Heart right ventricle (tissue), 16 donors: ENCODE measurements at regions not wholly inside any gene's neighbourhood (a gene's known extent, or its start where the extent isn't known, plus 50 kb on each side); places are given as distances from the start of the nearest gene placed in this dataset.

ENCODE experiments used
- ATAC-seq, 8 donors: fragments of 200-7000 bp; cut with Tn5 transposase; one replicate each; pipeline ENCODE4 v1.9.1; 2020; ENCODE audit warnings: mild to moderate bottlenecking in 8 of 8, moderate library complexity in 8 of 8, moderate number of reproducible peaks in 1 of 8
- DNase-seq, 2 donors: peaks; one replicate each; pipeline ENCODE4 v3.0.0-alpha.2; 2020
- H3K27ac ChIP-seq, 10 donors: fragments of 200-600 bp; sonication (generic) in 2 of 10; one replicate each; pipeline versions ENCODE4 v1.5.0 to v1.8.0; 2020 to 2022; ENCODE audit warnings: mild to moderate bottlenecking in 3 of 10
- H3K27me3 ChIP-seq, 7 donors: fragments of 200-600 bp; one replicate each; pipeline ENCODE4 v1.8.0; 2021 to 2022; ENCODE audit warnings: mild to moderate bottlenecking in 2 of 7
- H3K36me3 ChIP-seq, 9 donors: fragments of 200-600 bp; sonication (generic) in 1 of 9; one replicate each; pipeline versions ENCODE4 v1.5.0 to v1.8.0; 2020 to 2022; ENCODE audit warnings: mild to moderate bottlenecking in 2 of 9
- H3K4me1 ChIP-seq, 9 donors: fragments of 200-600 bp; sonication (generic) in 1 of 9; one replicate each; pipeline versions ENCODE4 v1.5.0 to v1.8.0; 2020 to 2022; ENCODE audit warnings: mild to moderate bottlenecking in 4 of 9
- H3K4me3 ChIP-seq, 10 donors: fragments of 200-600 bp; sonication (generic) in 2 of 10; one replicate each; pipeline versions ENCODE4 v1.5.0 to v1.8.0; 2020 to 2022; ENCODE audit warnings: mild to moderate bottlenecking in 7 of 10, moderate library complexity in 2 of 10
- H3K9me3 ChIP-seq, 11 donors: fragments of 200-600 bp in 10 of 11; sonication (generic) in 2 of 11; one replicate each; pipeline versions ENCODE4 v1.5.0 to v1.8.0; 2013 to 2022; ENCODE audit warnings: mild to moderate bottlenecking in 2 of 11, control low read depth in 1 of 11, moderate library complexity in 1 of 11
- WGBS, 2 donors: extraction: QIAGEN DNeasy Blood & Tissue Kit; methylation state at CpG; one replicate each; pipeline ENCODE4 v1.1.7; 2013; ENCODE audit warnings: inconsistent platforms in 1 of 2; 5-methylcytosine and 5-hydroxymethylcytosine counted together
- intact Hi-C, 10 donors: fragments of 100-400 bp; cut with DNase I; formaldehyde crosslinking; loops; one replicate each; pipeline versions ENCODE4 v1.11.1 to v1.14.2; 2022
- TF ChIP-seq, protein P1 (sequence below), 9 donors: fragments of 200-600 bp; sonication (generic) in 2 of 9; IDR thresholded peaks; one replicate each; pipeline versions ENCODE4 v1.5.0 to v1.8.0; 2021 to 2022; ENCODE audit warnings: antibody characterized with exemption in 9 of 9, mild to moderate bottlenecking in 5 of 9, moderate library complexity in 1 of 9
- donor health status: Arrhythmogenic right ventricular cardiomyopathy.
- donor health status: ischemic (EF 13 %, LVEDD 7.1; RV severe dilation, severe dysfunction).
- donor health status: healthy with polysubstance abuse.
- donor health status: DM: no; HTN: yes; CAD: no.
- donor health status: DM: no; HTN: no; CAD: no.
- donor health status: ischemic (EF 25% LVEDD 6.9; RV normal size, moderate dysfunction).
- donor health status: ischemic (EF 25% LVEDD 5.7; RV mildly dilated, moderate dysfunction).
- donor health status: healthy.
- donor health status: DM: yes; HTN: yes; CAD: no.
- donor health status: Ischemic cardiomyopathy.
- donor health status: ischemic (EF 35%, LVEDD 5.7; RV mildly dilated, moderate dysfunction).
- donor health status: nonischemic (EF 11% LVEDD 7.7; RV severe dilation, severe dysfunction).
- donor health status: DM: yes; HTN: yes; CAD: no.
- donor health status: PGD.
- donor health status: ischemic (EF 29% LVEDD 5.4; RV normal size, mild dysfunction).
- donor health status: nonischemic (EF 23%, LVEDD 6.1; RV moderate dilation, normal function).

DNA sequence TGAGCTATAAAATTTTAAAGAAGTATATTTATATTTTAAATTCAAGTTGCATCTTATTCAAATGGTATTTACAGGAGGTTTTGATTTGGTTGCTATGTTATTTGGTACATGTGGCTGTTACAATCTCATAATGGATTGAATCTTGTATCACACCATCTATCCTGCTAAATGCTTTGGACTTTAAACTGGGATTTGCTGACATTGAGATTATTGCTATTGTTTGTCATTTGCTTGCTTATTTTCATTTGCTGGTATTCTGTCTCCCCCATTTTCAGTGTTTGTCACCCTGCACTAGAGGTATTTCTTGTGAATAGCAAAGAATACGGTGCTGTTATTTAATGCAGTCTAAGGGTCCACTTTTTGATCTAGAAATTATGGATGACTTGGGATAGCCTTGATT is 171.1 kb downstream of the SH2D4B start:
- peaks cover 0 to 3% (median 0%) of the 10 kb centered on the region in 11 donors for H3K9me3 ChIP-seq
- DNase-seq (no peak), ATAC-seq (no peak)
- TF ChIP-seq, protein P1, sequence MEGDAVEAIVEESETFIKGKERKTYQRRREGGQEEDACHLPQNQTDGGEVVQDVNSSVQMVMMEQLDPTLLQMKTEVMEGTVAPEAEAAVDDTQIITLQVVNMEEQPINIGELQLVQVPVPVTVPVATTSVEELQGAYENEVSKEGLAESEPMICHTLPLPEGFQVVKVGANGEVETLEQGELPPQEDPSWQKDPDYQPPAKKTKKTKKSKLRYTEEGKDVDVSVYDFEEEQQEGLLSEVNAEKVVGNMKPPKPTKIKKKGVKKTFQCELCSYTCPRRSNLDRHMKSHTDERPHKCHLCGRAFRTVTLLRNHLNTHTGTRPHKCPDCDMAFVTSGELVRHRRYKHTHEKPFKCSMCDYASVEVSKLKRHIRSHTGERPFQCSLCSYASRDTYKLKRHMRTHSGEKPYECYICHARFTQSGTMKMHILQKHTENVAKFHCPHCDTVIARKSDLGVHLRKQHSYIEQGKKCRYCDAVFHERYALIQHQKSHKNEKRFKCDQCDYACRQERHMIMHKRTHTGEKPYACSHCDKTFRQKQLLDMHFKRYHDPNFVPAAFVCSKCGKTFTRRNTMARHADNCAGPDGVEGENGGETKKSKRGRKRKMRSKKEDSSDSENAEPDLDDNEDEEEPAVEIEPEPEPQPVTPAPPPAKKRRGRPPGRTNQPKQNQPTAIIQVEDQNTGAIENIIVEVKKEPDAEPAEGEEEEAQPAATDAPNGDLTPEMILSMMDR (IDR thresholded peaks at IDR 0.05) = no peak
- peaks cover 0 to 8% (median 0%) of the 10 kb centered on the region in 7 donors for H3K27me3 ChIP-seq
- 92 to 93% methylated on average over 1 of the region's 1 CpG for WGBS, 2 donors
- intact Hi-C loops = loop anchor here in 2 of 10 donors (10.0 kb wide), 1 partner anchor 236 kb away; no protein-coding TSS in a partner anchor
- H3K27ac ChIP-seq = no peak overlapping the region
- no peaks in the 10 kb centered on the region for H3K36me3 ChIP-seq
- no peaks in the 10 kb centered on the region for H3K4me1 ChIP-seq
- no peak overlapping the region for H3K4me3 ChIP-seq

DNA sequence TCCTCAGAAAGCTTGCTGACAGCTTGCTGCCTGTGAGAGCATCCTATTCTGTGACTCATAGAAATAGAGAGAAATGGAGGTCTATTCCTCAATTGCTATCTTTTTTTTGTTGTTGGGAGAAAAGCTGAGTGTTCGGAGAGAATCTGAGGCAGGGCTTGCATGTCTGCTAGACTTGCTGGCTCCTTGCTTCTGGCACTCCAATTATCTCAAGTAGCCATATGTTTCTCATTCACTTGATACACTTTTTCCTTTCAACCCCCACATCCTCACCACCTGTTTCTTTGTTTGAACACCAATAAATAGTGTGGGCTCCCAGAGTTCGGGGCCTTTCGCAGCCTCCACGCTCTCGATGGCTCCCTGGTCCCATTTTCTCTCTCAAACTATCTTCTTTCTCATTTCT is 172.2 kb downstream of the SH2D4B start:
- no peak overlapping the region for H3K27ac ChIP-seq
- peaks cover 0 to 8% (median 0%) of the 10 kb centered on the region in 7 donors for H3K27me3 ChIP-seq
- intact Hi-C loops = loop anchor here in 2 of 10 donors (10.0 kb wide), 1 partner anchor 235 kb away; no protein-coding TSS in a partner anchor
- peaks cover 0 to 3% (median 0%) of the 10 kb centered on the region in 11 donors for H3K9me3 ChIP-seq
- WGBS, 2 donors = 70 to 81% methylated on average over 5 of the region's 5 CpGs
- no peaks in the 10 kb centered on the region for H3K36me3 ChIP-seq
- no peak for ATAC-seq
- TF ChIP-seq, protein P1 (IDR thresholded peaks at IDR 0.05) = no peak
- H3K4me3 ChIP-seq = no peak overlapping the region
- DNase-seq = no peak
- no peaks in the 10 kb centered on the region for H3K4me1 ChIP-seq

DNA sequence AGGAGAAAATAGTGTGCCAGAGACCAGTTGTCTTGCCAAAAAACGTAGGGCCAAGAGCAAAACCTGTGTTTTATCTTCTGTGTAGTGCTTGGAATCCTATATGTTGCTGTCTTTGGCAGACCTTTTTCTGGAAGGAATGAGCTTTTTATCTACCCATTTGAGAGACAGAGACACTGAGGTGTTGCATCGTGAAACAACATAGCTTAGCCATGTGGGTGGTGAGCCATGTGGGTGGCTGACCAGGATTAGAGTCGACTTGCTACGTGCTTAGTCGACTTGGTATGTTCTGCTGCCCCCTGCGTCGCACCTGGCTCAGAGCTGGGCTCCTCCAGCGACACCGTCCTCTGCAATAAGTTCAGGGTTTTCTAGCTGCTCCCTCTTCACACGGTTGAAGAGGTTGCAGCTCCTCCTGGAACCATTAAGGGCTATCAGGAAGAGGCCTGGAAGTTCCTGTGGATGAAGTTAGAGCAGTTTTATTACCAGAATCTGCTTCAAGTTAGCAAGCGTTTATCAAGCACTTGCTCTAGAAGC is 175.8 kb downstream of the SH2D4B start:
- DNase-seq (no peak), ATAC-seq (no peak)
- Histone ChIP-seq H3K9me3 (no peaks in the 10 kb centered on the region), H3K4me1 (no peaks in the 10 kb centered on the region), H3K27me3 (peaks cover 0 to 10% (median 0%) of the 10 kb centered on the region in 7 donors), H3K27ac (no peak overlapping the region), H3K36me3 (no peaks in the 10 kb centered on the region), H3K4me3 (no peak overlapping the region)
- TF ChIP-seq, protein P1 (IDR thresholded peaks at IDR 0.05) = no peak
- 76 to 78% methylated on average over 11 of the region's 11 CpGs for WGBS, 2 donors
- intact Hi-C loops = no loop called here

DNA sequence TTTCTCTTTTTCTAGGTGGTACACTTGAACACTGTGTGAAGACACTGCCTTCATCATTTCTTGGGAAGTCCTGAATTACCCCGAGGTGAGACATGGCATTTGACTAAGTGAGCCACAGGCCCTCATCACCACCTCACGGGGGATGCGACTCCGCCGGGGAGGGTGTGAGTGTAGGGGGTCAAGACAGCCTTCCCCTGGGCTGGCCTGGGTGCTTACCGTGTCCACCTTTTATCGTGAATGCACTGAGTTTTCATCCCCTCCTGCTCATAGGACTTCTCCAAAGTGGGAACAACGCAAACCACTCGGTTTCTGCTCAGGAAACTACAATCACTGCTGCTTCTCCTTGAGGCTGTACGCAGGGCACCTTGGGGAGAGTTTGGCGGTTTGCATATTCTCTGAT is 176.9 kb downstream of the SH2D4B start:
- peaks cover 0 to 10% (median 0%) of the 10 kb centered on the region in 7 donors for H3K27me3 ChIP-seq
- TF ChIP-seq, protein P1 (IDR thresholded peaks at IDR 0.05) = no peak
- no peak overlapping the region for H3K27ac ChIP-seq
- no peaks in the 10 kb centered on the region for H3K36me3 ChIP-seq
- no peaks in the 10 kb centered on the region for H3K4me1 ChIP-seq
- intact Hi-C loops = no loop called here
- DNase-seq = no peak
- H3K9me3 ChIP-seq = no peaks in the 10 kb centered on the region
- WGBS, 2 donors = 86 to 90% methylated on average over 11 of the region's 11 CpGs
- ATAC-seq = no peak
- no peak overlapping the region for H3K4me3 ChIP-seq
